HCT116 (cell line): ENCODE measurements at regions not wholly inside any gene's neighbourhood (a gene's known extent, or its start where the extent isn't known, plus 50 kb on each side); places are given as distances from the start of the nearest gene placed in this dataset.

Experiments
- CEBPB ChIP-seq: IDR thresholded peaks from 2 replicates; pipeline ENCODE4 v1.6.1; 2012; ENCODE audit warnings: low read depth
- POLR2A ChIP-seq: IDR thresholded peaks from 2 replicates; pipeline ENCODE4 v1.7.0; 2011; ENCODE audit warnings: borderline replicate concordance; ENCODE audit not compliant: insufficient read depth, insufficient read length; ENCODE audit errors: extremely low read depth
- POLR2AphosphoS5 ChIP-seq: IDR thresholded peaks from 2 replicates; pipeline ENCODE4 v1.6.1; 2011; ENCODE audit warnings: mild to moderate bottlenecking, low read depth, low read length, moderate library complexity
- RAD21 ChIP-seq: IDR thresholded peaks from 2 replicates; pipeline ENCODE4 v1.6.1; 2012; ENCODE audit warnings: low read depth, mild to moderate bottlenecking
- SP1 ChIP-seq: IDR thresholded peaks from 2 replicates; pipeline ENCODE4 v1.6.1; 2012; ENCODE audit warnings: low read depth
- SRF ChIP-seq: IDR thresholded peaks from 2 replicates; pipeline ENCODE4 v1.6.1; 2012; ENCODE audit warnings: low read depth
- TCF7L2 ChIP-seq: IDR thresholded peaks from 2 replicates; pipeline ENCODE4 v1.7.0; 2011; ENCODE audit warnings: borderline replicate concordance, inconsistent platforms; ENCODE audit not compliant: insufficient read depth, insufficient read length; ENCODE audit errors: extremely low read depth
- YY1 ChIP-seq: IDR thresholded peaks from 2 replicates; pipeline ENCODE4 v1.6.1; 2011; ENCODE audit warnings: low read length, low read depth, moderate library complexity, mild to moderate bottlenecking; ENCODE audit not compliant: insufficient replicate concordance; ENCODE audit errors: extremely low read depth
- ZFX ChIP-seq: fragments of 450-650 bp; IDR thresholded peaks from 2 replicates; pipeline ENCODE4 v1.6.1; 2017
- ZNF274 ChIP-seq: fragments of 200-500 bp; sonication (Bioruptor generic); IDR thresholded peaks from 2 replicates; pipeline ENCODE4 v1.6.1; 2014; ENCODE audit warnings: mild to moderate bottlenecking, low read depth, low read length, inconsistent platforms
- TF ChIP-seq, protein P1 (sequence below), 3 experiments: fragments of 200-600 bp in 1 of 3; sonication (generic) in 1 of 3; IDR thresholded peaks in 2 of 3; conservative IDR thresholded peaks in 1 of 3; 2 replicates each; pipeline ENCODE4 v1.5.1; 2012 to 2017; ENCODE audit warnings: low read depth in 2 of 3, low read length in 2 of 3, antibody characterized with exemption in 1 of 3, borderline replicate concordance in 1 of 3, control low read depth in 1 of 3, mild to moderate bottlenecking in 1 of 3, mixed read lengths in 1 of 3, mixed run types in 1 of 3, moderate library complexity in 1 of 3; ENCODE audit not compliant: insufficient read depth in 1 of 3
- TF ChIP-seq, protein P2 (sequence below): IDR thresholded peaks from 2 replicates; pipeline ENCODE4 v1.6.1; 2012; ENCODE audit warnings: low read depth

DNA sequence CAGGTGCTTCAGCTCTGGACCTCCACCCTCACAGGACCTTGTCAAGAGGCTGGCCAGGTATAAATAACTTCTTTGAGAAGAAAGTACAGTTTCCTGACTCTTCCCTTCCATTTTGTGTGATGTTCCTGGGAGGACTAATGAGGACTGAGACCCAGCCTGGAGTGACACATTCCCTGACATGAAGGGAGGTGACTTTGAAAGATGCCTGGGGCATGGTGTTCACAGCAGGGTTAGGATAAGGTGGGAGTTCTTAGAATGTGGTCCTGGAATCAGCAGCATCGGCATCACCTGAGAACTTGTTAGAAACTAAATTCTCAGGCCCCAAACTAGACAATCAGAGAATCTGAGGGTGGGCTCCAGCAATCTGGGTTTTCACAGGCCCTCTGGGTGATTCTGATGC lies 224.9 kb upstream of the BOD1L1 start:
- TF ChIP-seq TCF7L2: no peak
- TF ChIP-seq, protein P1, sequence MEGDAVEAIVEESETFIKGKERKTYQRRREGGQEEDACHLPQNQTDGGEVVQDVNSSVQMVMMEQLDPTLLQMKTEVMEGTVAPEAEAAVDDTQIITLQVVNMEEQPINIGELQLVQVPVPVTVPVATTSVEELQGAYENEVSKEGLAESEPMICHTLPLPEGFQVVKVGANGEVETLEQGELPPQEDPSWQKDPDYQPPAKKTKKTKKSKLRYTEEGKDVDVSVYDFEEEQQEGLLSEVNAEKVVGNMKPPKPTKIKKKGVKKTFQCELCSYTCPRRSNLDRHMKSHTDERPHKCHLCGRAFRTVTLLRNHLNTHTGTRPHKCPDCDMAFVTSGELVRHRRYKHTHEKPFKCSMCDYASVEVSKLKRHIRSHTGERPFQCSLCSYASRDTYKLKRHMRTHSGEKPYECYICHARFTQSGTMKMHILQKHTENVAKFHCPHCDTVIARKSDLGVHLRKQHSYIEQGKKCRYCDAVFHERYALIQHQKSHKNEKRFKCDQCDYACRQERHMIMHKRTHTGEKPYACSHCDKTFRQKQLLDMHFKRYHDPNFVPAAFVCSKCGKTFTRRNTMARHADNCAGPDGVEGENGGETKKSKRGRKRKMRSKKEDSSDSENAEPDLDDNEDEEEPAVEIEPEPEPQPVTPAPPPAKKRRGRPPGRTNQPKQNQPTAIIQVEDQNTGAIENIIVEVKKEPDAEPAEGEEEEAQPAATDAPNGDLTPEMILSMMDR (IDR thresholded peaks at IDR 0.05 in 2 of 3, conservative IDR thresholded peaks at IDR 0.05 in 1 of 3; ENCODE audit: borderline replicate concordance in 1 of 3, insufficient read depth in 1 of 3, low read depth in 2 of 3, low read length in 2 of 3): no peak
- TF ChIP-seq ZFX: no peak
- no peak for TF ChIP-seq POLR2AphosphoS5
- no peak for TF ChIP-seq POLR2A
- TF ChIP-seq, protein P2, sequence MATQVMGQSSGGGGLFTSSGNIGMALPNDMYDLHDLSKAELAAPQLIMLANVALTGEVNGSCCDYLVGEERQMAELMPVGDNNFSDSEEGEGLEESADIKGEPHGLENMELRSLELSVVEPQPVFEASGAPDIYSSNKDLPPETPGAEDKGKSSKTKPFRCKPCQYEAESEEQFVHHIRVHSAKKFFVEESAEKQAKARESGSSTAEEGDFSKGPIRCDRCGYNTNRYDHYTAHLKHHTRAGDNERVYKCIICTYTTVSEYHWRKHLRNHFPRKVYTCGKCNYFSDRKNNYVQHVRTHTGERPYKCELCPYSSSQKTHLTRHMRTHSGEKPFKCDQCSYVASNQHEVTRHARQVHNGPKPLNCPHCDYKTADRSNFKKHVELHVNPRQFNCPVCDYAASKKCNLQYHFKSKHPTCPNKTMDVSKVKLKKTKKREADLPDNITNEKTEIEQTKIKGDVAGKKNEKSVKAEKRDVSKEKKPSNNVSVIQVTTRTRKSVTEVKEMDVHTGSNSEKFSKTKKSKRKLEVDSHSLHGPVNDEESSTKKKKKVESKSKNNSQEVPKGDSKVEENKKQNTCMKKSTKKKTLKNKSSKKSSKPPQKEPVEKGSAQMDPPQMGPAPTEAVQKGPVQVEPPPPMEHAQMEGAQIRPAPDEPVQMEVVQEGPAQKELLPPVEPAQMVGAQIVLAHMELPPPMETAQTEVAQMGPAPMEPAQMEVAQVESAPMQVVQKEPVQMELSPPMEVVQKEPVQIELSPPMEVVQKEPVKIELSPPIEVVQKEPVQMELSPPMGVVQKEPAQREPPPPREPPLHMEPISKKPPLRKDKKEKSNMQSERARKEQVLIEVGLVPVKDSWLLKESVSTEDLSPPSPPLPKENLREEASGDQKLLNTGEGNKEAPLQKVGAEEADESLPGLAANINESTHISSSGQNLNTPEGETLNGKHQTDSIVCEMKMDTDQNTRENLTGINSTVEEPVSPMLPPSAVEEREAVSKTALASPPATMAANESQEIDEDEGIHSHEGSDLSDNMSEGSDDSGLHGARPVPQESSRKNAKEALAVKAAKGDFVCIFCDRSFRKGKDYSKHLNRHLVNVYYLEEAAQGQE: no peak
- TF ChIP-seq SRF: no peak
- no peak for TF ChIP-seq SP1
- TF ChIP-seq CEBPB: no peak
- TF ChIP-seq YY1: no peak
- TF ChIP-seq RAD21: no peak
- TF ChIP-seq ZNF274: no peak
